ENCODE measurements at regions not wholly inside any gene's neighbourhood (a gene's known extent, or its start where the extent isn't known, plus 50 kb on each side); places are given as distances from the start of the nearest gene placed in this dataset.

DNA sequence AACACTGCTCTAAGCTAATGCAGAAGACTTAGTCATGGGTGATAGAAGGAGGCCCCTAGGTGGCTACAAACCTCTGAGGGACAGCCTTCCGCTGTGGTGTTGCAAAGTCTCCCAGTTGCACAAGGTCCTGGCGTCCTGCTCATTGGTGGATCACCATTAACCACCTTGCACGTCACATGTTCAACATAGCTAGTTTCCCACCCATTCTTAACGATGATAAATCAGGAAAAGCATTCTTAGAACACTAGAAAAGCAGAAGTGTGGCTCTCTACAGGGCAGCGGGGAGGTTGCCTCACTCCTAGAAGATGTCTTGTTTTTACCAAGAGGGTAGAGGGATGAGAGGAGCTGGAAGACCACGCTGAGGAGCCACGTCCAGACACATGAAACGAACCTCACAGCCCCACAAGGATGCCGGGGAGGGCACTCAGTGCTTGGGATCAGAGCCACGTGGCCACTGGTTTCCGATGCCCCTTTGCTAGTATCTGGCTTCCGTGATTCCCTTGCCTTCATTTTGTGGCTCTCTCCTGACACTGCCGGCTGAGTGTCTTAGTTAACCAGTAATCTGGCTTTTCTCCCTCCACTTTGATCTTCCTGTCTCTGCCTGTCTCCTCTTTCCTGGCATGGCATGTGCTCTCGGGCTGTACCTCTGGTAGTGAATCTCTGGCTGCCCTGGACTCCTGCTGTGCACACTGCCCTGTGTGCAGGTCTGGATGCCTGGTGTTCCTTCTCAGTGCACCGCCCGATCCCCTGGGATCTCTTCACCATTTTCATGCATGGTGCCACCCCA is 91.4 kb upstream of the NEDD9 start (continued):
- TF ChIP-seq, protein P1, sequence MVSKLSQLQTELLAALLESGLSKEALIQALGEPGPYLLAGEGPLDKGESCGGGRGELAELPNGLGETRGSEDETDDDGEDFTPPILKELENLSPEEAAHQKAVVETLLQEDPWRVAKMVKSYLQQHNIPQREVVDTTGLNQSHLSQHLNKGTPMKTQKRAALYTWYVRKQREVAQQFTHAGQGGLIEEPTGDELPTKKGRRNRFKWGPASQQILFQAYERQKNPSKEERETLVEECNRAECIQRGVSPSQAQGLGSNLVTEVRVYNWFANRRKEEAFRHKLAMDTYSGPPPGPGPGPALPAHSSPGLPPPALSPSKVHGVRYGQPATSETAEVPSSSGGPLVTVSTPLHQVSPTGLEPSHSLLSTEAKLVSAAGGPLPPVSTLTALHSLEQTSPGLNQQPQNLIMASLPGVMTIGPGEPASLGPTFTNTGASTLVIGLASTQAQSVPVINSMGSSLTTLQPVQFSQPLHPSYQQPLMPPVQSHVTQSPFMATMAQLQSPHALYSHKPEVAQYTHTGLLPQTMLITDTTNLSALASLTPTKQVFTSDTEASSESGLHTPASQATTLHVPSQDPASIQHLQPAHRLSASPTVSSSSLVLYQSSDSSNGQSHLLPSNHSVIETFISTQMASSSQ (IDR thresholded peaks at IDR 0.05; ENCODE audit: low read depth), result peak; percentile 94
- TF ChIP-seq, protein P1 (CRISPR knock-in tag; IDR thresholded peaks at IDR 0.05; ENCODE audit: borderline replicate concordance), result peak; percentile 97
- TF ChIP-seq SPEN (CRISPR knock-in tag; IDR thresholded peaks at IDR 0.05; ENCODE audit: low read depth) (peak; percentile 65; the same call in 1 of the 2 replicates), ZNF644 (CRISPR knock-in tag; IDR thresholded peaks at IDR 0.05; ENCODE audit: low read depth) (peak; percentile 42; the same call in 1 of the 2 replicates), SNAPC2 (CRISPR knock-in tag; IDR thresholded peaks at IDR 0.05) (peak; percentile 78), GABPB1 (CRISPR knock-in tag; IDR thresholded peaks at IDR 0.05) (peak; percentile 71), ZNF660 (CRISPR knock-in tag; IDR thresholded peaks at IDR 0.05; ENCODE audit: borderline replicate concordance, low read depth) (no peak), ZNF530 (CRISPR knock-in tag; IDR thresholded peaks at IDR 0.05; ENCODE audit: low read depth) (peak; percentile 26; the same call in 1 of the 2 replicates), KAT2B (IDR thresholded peaks at IDR 0.05; ENCODE audit: borderline replicate concordance, low read depth, low read length) (no peak), NR2F2 (IDR thresholded peaks at IDR 0.05; ENCODE audit: borderline replicate concordance, low read depth) (no peak), TBX2 (CRISPR knock-in tag; IDR thresholded peaks at IDR 0.05; ENCODE audit: borderline replicate concordance) (peak; percentile 95), PAWR (CRISPR knock-in tag; IDR thresholded peaks at IDR 0.05; ENCODE audit: borderline replicate concordance) (no peak)
- TF ChIP-seq, protein P2, sequence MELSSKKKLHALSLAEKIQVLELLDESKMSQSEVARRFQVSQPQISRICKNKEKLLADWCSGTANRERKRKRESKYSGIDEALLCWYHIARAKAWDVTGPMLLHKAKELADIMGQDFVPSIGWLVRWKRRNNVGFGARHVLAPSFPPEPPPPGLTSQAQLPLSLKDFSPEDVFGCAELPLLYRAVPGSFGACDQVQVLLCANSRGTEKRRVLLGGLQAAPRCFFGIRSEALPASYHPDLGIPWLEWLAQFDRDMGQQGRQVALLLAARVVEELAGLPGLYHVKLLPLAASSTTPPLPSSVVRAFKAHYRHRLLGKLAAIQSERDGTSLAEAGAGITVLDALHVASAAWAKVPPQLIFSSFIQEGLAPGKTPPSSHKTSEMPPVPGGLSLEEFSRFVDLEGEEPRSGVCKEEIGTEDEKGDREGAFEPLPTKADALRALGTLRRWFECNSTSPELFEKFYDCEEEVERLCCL (CRISPR knock-in tag; IDR thresholded peaks at IDR 0.05; ENCODE audit: borderline replicate concordance), result peak; percentile 85; the same call in 1 of the 2 replicates
- TF ChIP-seq, protein P3, sequence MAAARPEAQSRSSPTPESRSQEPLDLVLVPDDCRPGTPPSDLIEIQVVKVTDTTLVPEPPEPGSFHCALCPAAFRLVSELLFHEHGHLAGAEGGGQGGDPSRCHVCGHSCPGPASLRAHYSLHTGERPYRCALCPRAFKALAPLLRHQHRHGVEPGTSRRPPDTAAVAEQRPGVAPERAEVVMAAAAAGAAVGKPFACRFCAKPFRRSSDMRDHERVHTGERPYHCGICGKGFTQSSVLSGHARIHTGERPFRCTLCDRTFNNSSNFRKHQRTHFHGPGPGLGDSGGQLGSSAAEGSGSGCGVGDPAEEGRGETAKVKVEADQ (CRISPR knock-in tag; IDR thresholded peaks at IDR 0.05; ENCODE audit: borderline replicate concordance), result peak; percentile 75; the same call in 1 of the 2 replicates
- TF ChIP-seq, protein P4, sequence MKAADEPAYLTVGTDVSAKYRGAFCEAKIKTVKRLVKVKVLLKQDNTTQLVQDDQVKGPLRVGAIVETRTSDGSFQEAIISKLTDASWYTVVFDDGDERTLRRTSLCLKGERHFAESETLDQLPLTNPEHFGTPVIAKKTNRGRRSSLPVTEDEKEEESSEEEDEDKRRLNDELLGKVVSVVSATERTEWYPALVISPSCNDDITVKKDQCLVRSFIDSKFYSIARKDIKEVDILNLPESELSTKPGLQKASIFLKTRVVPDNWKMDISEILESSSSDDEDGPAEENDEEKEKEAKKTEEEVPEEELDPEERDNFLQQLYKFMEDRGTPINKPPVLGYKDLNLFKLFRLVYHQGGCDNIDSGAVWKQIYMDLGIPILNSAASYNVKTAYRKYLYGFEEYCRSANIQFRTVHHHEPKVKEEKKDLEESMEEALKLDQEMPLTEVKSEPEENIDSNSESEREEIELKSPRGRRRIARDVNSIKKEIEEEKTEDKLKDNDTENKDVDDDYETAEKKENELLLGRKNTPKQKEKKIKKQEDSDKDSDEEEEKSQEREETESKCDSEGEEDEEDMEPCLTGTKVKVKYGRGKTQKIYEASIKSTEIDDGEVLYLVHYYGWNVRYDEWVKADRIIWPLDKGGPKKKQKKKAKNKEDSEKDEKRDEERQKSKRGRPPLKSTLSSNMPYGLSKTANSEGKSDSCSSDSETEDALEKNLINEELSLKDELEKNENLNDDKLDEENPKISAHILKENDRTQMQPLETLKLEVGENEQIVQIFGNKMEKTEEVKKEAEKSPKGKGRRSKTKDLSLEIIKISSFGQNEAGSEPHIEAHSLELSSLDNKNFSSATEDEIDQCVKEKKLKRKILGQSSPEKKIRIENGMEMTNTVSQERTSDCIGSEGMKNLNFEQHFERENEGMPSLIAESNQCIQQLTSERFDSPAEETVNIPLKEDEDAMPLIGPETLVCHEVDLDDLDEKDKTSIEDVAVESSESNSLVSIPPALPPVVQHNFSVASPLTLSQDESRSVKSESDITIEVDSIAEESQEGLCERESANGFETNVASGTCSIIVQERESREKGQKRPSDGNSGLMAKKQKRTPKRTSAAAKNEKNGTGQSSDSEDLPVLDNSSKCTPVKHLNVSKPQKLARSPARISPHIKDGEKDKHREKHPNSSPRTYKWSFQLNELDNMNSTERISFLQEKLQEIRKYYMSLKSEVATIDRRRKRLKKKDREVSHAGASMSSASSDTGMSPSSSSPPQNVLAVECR (CRISPR knock-in tag; IDR thresholded peaks at IDR 0.05; ENCODE audit: borderline replicate concordance), result peak; percentile 63; the same call in 1 of the 2 replicates
- TF ChIP-seq, protein P5, sequence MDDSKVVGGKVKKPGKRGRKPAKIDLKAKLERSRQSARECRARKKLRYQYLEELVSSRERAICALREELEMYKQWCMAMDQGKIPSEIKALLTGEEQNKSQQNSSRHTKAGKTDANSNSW (CRISPR knock-in tag; IDR thresholded peaks at IDR 0.05; ENCODE audit: borderline replicate concordance), result no peak

All from HepG2 (cell line).